ENCODE measurements at regions not wholly inside any gene's neighbourhood (a gene's known extent, or its start where the extent isn't known, plus 50 kb on each side); places are given as distances from the start of the nearest gene placed in this dataset.
"Not testable (repeated sequence)": the region's sequence is repeated elsewhere in the genome, so short reads cannot be mapped to it uniquely, and the experiment has no call there.

GRCh38 chr10:120051671-120052070 lies 159.1 kb downstream of the SEC23IP start:
- DNase-seq = no peak

- no peak for DNase-seq
Observed at GRCh38 chr10:120052964-120053702, 160.6 kb downstream of the SEC23IP start.

- not testable (repeated sequence) for DNase-seq
Observed at GRCh38 chr10:120059790-120060189, 167.3 kb downstream of the SEC23IP start.

GRCh38 chr10:120067427-120067826 lies 174.9 kb downstream of the SEC23IP start:
- DNase-seq = no peak

- DNase-seq = no peak
Observed at GRCh38 chr10:120069700-120070099, 177.2 kb downstream of the SEC23IP start.

GRCh38 chr10:120075349-120075748 lies 182.8 kb downstream of the SEC23IP start:
- DNase-seq = no peak

- DNase-seq = no peak
Observed at GRCh38 chr10:120076996-120077706, 184.6 kb downstream of the SEC23IP start.

GRCh38 chr10:120077707-120078492 lies 185.4 kb downstream of the SEC23IP start:
- DNase-seq = no peak

- DNase-seq = no peak
Observed at GRCh38 chr10:120085096-120085796, 192.7 kb downstream of the SEC23IP start.

GRCh38 chr10:120086066-120086465 lies 193.5 kb downstream of the SEC23IP start:
- DNase-seq = no peak

- no peak for DNase-seq
Observed at GRCh38 chr10:120087109-120087508, 194.6 kb downstream of the SEC23IP start.

- no peak for DNase-seq
Observed at GRCh38 chr10:120095875-120096274, 203.3 kb downstream of the SEC23IP start.

- DNase-seq = no peak
Observed at GRCh38 chr10:120097766-120098165, 205.2 kb downstream of the SEC23IP start.

- DNase-seq = no peak
Observed at GRCh38 chr10:120098232-120098930, 205.9 kb downstream of the SEC23IP start.

GRCh38 chr10:120103738-120104560 lies 211.4 kb downstream of the SEC23IP start:
- DNase-seq = no peak

- no peak for DNase-seq
Observed at GRCh38 chr10:120105001-120105400, 212.5 kb downstream of the SEC23IP start.

- DNase-seq = no peak
Observed at GRCh38 chr10:120105492-120105891, 213.0 kb downstream of the SEC23IP start.

GRCh38 chr10:120108916-120109315 lies 216.4 kb downstream of the SEC23IP start:
- DNase-seq = no peak

GRCh38 chr10:120109725-120110124 lies 217.2 kb downstream of the SEC23IP start:
- not testable (repeated sequence) for DNase-seq

GRCh38 chr10:120110196-120110595 lies 217.7 kb downstream of the SEC23IP start:
- DNase-seq = no peak

- no peak for DNase-seq
Observed at GRCh38 chr10:120111628-120112027, 219.1 kb downstream of the SEC23IP start.
